GM18517 (cell line): ENCODE measurements at regions not wholly inside any gene's neighbourhood (a gene's known extent, or its start where the extent isn't known, plus 50 kb on each side); places are given as distances from the start of the nearest gene placed in this dataset.

Source experiments
- ATAC-seq: cut with Tn5 transposase; IDR thresholded peaks from one replicate; pipeline ENCODE4 v1.9.1; 2021; ENCODE audit warnings: mild to moderate bottlenecking, moderate library complexity; ENCODE audit not compliant: unreplicated experiment

DNA sequence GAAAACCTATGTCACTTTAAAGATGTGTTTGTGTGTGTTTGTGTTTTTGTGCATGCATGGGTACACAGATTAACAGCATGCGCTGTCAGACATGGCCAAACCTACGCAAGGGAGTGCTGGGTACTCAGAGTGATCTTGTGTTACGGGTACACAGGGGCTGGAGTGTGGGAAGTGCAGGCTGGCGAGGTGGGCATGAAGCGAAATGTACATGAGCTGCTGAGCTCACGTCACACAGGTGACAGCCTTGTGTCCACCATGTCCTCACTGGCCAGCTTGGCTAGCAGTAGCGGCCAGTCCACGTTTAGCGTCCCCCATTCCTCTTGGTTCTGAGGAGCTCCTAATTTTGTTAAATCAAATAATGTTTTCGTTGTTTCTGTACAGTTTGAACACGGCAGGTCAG is 979.7 kb upstream of the TMEM132C start:
- no peak for ATAC-seq

DNA sequence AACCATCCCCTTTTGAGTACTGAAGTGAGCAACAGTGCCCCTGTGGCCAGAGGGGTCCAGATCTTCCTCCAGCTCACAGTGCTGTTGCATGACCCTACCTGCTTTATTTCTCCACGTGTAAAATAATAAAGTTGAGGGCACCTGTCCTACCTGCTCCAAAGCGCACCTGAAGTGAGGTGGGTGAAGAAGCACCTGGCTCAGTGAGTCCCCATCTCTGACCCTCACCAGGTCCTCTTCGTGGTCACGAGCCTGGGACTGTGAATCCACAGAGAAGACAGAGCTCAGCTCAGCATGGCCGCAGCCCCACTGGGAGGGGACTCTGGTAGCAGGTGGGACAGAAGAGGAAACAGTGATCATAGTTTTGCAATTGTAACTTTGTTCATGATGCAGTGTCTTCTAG is 976.7 kb upstream of the TMEM132C start:
- no peak for ATAC-seq

DNA sequence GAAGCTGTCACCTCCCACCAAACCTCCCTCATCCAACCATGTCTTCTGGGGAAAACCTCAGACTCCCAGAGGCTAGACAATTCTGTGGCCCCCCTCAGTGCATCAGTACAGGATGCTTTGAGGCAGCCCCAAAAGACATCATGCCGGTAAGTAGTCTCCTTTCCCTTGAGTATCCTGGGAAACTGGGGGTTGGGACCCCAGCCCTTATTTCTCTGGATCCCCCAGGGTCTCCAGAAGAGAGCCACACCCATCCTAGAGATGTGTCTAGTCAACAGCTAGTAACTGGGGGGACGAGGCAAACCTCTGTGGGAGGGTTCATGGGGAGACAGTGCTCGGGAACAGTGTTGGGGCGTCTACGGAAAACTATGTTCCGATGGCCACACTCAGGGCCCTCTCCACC is 974.2 kb upstream of the TMEM132C start:
- no peak for ATAC-seq

DNA sequence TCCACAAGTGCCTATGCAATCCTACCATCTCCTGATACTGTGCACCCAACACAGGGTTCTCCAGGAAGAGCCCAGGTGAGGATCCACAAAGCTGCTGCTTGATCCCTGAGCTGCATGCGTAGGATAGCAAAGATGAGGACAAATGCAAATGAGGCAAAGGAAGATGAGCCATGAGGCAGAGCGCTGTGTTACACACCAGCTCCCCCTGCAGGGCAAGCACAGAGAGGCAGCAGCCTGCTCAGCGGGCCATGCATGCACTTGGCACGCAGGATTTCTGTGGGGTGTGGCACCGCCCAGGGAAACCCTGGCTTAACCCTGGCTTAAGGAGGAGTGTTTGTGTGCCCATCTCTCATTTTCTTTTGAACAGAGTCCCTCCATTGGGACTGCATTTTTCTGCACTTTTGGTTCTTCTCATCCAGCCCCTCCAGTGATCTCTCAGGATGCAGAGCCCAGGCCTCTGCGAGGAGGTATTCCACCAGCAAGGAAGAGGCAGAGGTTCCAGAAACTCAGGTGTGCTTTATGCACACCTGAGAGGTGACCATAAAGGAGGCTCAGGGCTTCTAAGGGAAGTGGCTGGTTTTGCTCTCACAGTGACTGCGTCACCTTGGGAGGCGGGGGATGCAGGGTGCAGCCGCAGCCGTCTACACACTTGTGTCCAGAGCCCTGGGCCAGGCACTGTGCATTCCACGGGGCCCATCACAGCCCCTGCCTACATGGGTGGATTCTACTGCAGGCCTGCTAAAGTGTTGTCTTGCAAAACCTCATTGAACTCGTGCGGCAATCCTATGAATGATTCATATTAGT is 973.3 kb upstream of the TMEM132C start:
- no peak for ATAC-seq

DNA sequence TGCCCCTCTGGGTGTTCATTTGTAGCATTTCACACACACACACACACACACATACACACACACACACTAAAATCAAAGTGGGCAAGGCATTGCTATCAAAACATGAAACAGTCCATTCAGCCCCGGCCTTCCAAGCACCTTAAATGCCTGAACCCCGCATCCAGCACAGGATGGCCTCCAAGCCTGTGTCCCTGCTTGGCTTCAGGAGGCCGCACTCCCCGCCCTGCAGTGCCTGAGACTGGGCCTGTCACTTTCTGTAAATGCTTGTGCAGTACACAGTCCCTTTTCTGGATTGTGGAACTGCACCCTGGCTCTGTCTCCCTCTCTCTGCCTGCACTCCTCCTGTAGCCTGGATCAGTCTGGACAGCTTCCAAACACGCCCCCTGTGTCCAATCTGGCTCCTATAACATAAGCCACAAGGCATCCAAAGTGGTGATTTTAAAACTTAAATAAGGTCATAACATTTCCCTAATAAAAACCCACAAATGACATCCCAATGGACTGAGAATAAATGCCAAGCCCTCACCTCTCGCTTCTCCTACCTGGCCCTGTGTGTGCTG is 972.2 kb upstream of the TMEM132C start:
- ATAC-seq, result no peak

DNA sequence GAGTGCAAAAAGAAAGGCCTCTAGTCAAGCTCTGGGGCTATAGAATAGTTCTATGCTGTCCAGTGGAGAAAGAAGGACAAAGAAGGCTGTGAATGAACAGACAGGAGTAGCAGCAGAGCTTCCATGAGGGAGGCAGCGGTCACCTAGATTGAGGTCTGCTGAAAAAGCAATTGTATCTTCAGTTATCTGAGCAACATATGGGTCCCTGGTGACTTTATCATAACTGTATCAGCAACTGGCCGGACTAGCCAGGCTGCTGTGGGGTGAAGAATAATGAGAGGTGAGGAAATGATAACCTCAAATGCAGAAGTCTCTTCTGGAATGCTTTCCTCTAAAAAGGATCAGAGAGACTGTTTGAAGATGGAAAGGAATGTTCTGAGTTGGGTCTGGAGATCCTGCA is 971.3 kb upstream of the TMEM132C start:
- ATAC-seq, result no peak

DNA sequence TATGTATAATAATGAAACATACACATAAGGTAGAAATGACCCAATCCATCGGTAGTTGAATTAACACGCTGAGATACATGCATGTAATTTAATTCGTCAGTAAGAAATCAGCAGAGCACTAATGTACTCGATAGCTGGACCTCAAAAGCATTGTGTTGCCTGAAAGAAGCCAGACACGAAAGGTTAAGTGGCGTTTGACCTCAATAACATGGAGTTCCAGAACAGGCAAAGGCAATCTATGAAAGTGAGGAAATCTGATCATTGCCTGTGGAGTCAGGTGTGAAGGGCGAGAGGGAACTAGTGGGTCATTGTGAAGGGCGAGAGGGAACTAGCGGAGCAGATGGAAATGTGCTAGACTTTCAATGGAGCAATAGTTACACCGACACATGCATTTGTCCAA is 970.4 kb upstream of the TMEM132C start:
- ATAC-seq, result no peak

DNA sequence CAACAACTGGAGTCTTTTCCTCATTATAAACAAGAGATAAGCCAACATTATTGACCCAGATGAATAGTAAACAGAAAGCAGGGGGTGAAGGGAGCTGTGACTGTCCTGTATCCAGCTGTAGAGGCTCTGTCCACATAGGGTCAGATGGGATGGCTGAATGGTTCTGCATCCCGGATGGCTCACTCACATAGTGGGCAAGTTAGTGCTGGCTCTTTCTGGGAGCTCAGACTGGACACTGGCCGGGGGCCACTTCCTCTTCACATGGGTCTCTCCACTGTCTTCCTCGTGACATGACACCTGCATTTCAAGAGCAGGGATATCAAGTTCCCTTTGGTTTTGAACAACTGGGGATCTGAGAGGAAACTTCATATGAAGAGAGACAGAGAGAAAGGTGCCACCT is 969.6 kb upstream of the TMEM132C start:
- no peak for ATAC-seq

DNA sequence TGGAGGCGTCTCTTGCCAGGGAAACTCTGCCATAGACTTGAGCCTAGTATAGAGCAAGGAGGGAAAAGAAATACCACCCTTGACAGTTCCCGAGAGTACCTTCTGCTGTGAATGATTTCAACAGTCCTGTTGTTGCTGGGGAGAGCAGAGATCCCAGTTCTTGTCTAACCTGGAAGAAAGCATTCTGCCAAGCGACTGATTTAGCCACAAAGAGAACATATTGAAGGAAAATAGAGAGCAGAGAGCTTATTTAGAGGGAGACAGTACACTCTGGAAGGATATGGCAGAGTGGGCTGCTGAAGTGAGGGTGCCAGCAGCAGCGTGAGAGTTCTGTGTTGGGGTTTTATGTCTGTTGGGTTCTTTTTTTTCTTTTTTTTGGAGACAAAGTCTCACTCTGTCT is 966.9 kb upstream of the TMEM132C start:
- ATAC-seq, result no peak

DNA sequence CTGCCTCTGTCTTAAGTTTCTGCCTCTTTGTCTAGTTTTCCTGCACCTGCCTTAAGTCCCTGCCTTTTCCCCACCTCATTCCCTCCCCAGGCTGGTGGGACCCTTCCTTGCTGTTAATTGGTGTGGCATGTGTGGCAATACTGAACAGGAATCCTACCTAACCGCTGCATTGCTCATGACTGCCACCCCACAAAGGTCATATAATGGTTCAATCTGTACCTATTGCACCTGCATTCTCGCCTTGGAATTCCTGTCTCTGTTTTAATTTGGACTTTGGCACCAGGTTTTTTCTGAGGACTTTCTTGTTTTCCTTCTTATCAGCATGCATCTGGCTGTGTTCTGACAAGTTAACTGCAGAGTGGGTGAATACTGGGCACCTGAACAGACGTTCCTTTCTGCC is 966.2 kb upstream of the TMEM132C start:
- ATAC-seq, result no peak

DNA sequence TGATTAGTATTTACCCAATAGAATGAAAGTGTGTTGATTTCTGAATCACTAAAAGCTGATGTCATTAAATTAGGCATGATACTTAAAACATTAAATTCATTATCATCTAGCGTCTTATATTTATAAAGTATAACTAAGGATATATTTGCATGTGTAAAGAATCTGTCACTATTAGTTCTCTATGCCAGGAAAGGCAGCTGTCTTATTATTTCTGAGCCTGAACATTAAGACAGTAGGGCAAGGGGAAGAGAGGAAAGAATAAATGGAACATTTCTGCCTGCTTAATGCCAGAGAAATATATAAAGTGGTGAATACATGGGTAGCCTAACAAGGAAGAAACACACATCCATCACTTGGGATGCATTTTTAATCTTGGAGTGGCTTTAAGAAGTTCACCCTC is 965.1 kb upstream of the TMEM132C start:
- ATAC-seq, result no peak

DNA sequence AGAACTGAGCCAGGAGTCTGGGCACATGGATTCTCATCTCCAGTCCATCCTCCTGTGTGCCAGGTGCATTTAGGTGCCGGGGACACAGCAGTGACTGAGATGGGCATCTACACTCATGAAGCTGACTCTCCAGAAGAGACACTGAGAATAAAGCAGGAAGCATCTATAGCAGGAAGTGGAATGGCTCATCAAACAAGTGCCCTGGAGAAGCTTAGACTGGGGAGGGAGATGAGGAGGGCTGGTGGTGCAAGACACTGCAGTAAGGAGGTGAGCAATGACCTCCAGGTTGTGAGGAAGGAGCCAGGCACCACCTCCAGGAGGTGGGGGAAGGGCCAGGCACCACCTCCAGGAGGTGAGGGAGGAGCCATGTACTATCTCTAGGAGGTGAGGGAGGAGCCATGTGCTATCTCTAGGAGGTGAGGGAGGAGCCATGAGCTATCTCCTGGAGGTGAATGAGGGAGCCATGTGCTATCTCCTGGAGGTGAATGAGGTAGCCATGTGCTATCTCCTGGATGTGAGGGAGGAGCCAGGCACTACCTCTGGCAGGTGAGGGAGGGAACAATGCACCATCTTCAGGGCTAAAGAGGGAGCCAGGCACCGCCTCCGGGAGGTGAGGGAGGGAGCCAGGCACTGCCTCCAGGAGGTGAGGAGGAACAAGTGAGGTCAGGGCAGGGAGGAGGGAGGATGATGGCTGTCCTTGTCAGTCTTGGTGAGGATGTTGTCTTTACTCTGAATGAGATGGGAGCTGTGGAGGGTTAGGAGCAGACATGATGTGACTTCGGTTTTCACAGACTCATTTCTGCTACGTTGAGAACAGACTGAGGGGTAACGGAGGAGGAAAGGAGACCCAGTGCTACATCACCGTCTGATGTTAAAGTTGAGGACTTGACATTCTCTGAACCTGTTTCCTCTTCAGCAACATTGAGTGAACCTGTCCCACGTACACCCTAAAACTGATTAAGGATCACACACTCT is 961.9 kb upstream of the TMEM132C start:
- ATAC-seq, result no peak

DNA sequence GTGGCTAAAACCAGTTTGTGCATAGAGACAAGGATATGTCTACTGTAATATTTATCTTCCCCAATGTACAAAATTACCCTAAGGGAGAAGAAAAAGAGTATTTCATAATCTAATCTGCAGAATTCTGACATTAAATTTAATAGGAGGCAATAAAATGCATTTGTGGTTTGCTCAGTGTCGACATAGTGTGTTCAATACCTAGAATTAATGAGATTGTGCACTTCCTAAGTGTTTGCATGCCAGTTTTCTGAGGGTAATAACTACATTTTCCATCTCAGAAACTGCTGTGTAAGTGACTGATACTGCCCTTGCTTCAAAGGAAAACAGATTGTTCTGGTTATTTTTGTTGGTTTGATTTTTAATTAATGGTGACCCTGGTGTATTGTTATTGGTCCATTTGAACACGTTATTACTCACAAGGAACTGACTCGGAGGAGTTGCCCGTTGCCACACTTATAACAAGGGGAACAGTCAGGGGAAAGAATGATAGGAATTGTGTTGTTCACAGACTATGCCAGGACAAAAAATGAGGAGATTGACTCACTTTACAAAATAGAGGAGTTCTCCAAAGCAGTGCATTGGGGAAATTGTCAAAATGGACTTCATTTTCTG is 960.3 kb upstream of the TMEM132C start:
- ATAC-seq, result no peak

DNA sequence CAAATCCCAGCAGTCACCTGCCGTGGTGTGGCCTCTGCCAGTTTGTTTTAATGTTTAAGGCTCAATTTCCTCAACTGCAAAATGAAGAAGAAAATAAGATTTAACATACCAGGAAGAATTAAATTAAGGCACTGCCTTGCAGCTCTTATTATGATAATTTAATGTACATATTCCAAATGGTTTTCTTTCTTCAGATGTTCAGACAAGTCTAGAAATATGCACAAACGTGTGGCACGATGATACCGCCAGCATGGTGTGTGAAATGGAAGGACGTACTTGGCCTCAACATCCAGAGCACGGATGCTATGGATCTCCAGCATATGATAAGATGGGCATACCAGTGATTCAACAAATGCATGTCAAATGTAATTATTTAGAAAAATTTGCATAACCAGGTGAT is 959.4 kb upstream of the TMEM132C start:
- no peak for ATAC-seq

DNA sequence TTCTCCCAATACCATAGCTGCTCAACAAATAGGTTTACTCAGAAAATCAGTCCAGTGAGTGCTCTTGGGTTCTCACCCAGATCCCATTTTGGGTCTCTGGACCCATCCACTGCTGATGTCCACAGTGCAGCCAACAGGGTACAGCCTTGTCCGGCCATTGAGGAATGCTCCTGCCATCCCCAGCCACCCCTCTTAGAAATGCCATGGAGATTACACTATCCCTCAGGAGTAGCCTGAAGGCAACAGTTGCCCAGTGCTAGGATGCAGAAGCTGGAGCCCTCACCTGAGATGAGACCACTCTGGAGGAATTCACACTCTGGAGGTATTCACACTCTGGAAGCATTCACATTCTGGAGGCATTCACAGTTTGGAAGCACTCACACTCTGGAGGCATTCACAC is 958.8 kb upstream of the TMEM132C start:
- no peak for ATAC-seq

DNA sequence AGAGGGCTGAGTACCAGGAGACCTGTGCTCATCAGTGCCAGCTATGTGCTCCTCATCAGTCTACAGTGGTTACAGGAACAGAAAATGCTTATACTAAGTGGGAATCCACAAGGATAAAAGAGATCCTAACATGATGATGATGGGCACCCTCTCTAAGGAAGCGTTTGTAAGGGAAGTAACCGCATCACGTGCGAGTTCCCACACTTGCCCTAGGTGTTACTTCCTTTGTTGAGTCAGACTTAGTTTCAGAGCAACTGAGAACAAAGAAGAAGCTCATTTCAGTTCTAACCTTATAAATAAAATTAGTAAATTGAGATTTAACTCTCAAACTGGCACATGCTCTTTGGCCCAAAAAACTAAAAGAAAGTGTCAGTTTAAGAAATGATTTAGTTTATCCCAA is 956.4 kb upstream of the TMEM132C start:
- ATAC-seq, result no peak

DNA sequence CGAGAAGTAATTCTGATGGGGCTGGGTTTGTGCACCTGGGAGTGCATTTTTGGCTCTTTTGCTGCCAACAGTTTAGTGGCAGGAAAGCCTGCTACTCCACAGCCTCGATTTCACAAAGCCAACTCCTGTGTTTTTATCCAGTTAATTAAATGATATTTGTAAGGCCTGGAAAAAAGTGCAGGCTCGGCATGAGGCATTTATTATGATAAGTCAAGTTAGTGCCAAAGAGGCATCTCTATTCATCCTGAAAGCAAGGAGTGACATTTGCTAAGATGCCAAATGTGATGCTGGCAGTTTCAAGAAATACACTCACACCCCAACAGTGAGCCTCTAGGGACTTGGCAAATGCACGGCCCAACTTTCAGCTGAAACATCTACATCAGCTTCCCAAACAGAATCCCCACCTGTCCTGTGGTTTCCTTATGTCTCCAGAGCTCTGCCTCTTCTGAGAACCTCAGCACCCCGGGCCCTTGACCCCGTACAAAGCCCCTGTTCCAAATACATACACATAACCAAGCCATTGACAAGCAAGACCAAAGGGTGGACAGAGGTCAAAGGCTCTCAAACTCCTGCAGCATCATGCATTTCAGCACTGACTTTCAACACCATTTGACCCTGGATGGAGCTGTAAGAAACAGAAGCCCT is 955.1 kb upstream of the TMEM132C start:
- ATAC-seq, result no peak

DNA sequence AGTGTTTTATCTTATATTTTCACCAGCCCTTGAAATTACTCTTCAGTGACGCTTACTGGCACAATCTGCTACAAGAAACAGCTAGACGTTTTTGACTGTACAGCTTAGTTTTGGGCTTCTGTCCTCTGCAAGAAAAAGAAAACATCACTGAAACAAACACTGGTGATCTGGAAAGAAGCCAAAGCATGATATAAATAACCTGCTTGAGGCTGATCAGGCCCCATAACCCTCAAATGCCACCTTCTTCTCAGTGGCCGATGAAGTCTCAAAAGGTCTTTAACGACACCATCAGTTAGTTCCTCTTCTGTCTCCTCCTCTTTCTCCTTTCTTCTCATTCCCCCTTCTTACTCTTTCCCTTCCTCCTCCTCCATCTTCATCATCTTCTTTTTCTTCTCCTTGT is 942.3 kb upstream of the TMEM132C start:
- ATAC-seq, result no peak

DNA sequence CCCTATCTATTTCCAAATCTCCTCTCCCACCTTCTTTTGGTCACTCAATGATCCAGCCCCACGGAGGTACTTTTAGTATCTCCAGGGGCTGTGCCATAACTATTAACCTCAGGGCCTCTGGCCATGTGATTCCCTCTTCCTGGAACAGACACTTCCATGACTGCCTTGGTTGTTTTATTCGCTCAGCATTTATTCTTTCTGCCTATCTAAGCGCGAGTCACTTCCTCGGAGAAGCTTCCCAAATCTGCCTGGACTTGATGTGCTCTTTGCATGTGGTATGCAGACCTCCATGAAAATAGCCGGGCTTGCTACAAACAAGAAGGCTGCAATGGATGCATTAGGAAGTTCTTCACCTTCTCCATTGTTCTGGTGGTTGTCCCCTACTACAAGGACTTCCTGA is 939.0 kb upstream of the TMEM132C start:
- no peak for ATAC-seq

DNA sequence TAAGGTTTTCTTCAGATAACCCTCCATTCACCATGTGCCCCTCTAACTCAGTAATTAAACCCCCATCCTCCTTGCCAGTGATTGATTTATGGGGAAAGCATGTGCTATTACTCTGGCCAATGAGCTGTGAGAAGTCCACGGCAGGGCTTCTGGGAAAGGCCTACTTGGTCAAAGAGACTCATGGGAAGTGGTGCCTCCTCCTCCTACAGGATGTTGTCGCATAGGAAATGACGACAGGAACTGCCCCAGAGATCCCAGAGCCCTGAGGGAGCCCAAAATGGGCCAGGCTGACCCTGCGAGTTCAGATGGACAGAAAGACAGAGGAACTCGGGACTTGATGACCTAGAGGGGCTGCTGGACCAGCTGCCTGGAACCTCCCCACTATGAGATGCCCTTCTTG is 938.1 kb upstream of the TMEM132C start:
- ATAC-seq, result no peak

DNA sequence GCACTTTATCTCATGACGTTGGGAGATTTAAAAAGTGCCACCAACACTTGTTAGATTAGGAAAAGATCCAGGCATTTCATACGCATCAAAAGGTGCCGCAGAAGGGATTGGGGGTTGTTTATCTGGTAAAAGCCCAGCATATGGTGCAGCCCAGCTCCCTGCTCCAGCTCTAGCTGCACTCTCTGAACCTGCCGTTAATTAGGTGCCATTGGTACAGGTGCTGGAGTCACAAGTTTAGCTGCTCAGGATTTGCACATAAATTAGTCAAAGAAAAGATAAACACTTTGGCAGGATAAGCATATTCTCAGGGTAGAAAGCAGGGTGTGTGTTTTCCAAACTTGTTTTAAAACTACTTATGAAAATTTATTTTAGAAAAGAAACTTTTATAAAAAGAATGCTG is 932.6 kb upstream of the TMEM132C start:
- no peak for ATAC-seq
